Endodermal cell (in vitro differentiated cells): ENCODE measurements at regions not wholly inside any gene's neighbourhood (a gene's known extent, or its start where the extent isn't known, plus 50 kb on each side); places are given as distances from the start of the nearest gene placed in this dataset.

Experiments used
- DNase-seq: peaks from one replicate; pipeline ENCODE4 v3.0.0-alpha.2; 2017
- H3K27ac ChIP-seq: 2 replicates; pipeline ENCODE4 v1.5.1; 2013; ENCODE audit warnings: mild to moderate bottlenecking, low read depth, low read length, moderate library complexity
- H3K27me3 ChIP-seq: 2 replicates; pipeline ENCODE4 v1.6.1; 2013; ENCODE audit warnings: mild to moderate bottlenecking, low read length, moderate library complexity; ENCODE audit not compliant: insufficient read depth, control insufficient read depth, poor library complexity, severe bottlenecking
- H3K36me3 ChIP-seq: 2 replicates; pipeline ENCODE4 v1.7.0; 2013; ENCODE audit warnings: mild to moderate bottlenecking, low read length, moderate library complexity; ENCODE audit not compliant: control insufficient read depth, insufficient read depth
- H3K4me1 ChIP-seq: one replicate; pipeline ENCODE4 v1.7.0; 2013; ENCODE audit warnings: low read length; ENCODE audit not compliant: control insufficient read depth, insufficient read depth
- H3K4me3 ChIP-seq: 2 replicates; pipeline ENCODE4 v1.5.1; 2013; ENCODE audit warnings: mild to moderate bottlenecking, low read length, moderate library complexity
- H3K9ac ChIP-seq: 2 replicates; pipeline ENCODE4 v1.6.1; 2013; ENCODE audit warnings: mild to moderate bottlenecking, low read length, moderate library complexity; ENCODE audit not compliant: poor library complexity, severe bottlenecking; ENCODE audit errors: extremely low read depth
- H3K9me3 ChIP-seq: 2 replicates; pipeline ENCODE4 v1.6.1; 2013; ENCODE audit warnings: mild to moderate bottlenecking, low read length, moderate library complexity; ENCODE audit not compliant: control insufficient read depth
- H3K27ac Mint-ChIP-seq: 2 replicates; pipeline ENCODE4 v1.8.0; 2020; ENCODE audit warnings: mixed read lengths
- H3K27me3 Mint-ChIP-seq: 2 replicates; pipeline ENCODE4 v1.8.0; 2021; ENCODE audit warnings: mild to moderate bottlenecking, mixed read lengths; ENCODE audit not compliant: insufficient read depth
- H3K36me3 Mint-ChIP-seq: 2 replicates; pipeline ENCODE4 v1.8.0; 2020; ENCODE audit warnings: low read depth, mixed read lengths
- H3K4me1 Mint-ChIP-seq: 2 replicates; pipeline ENCODE4 v1.8.0; 2020; ENCODE audit warnings: mixed read lengths
- H3K4me3 Mint-ChIP-seq: 2 replicates; pipeline ENCODE4 v1.8.0; 2020; ENCODE audit warnings: mild to moderate bottlenecking, moderate library complexity, mixed read lengths
- H3K9me3 Mint-ChIP-seq: 2 replicates; pipeline ENCODE4 v1.8.0; 2020; ENCODE audit warnings: mild to moderate bottlenecking, mixed read lengths
- WGBS, 2 experiments: methylation state at CpG; one replicate each; pipeline versions ENCODE4 v1.1.5 to v1.1.7; 2013; ENCODE audit warnings: missing lambda C conversion rate in 2 of 2, mixed read lengths in 1 of 2; ENCODE audit not compliant: insufficient coverage in 1 of 2, insufficient read length in 1 of 2; 5-methylcytosine and 5-hydroxymethylcytosine counted together
- TF ChIP-seq, protein P1 (sequence below): fragments of 200-600 bp; sonication (generic); conservative IDR thresholded peaks from 2 replicates; pipeline ENCODE4 v1.5.0; 2021; ENCODE audit warnings: antibody characterized with exemption, mild to moderate bottlenecking

DNA sequence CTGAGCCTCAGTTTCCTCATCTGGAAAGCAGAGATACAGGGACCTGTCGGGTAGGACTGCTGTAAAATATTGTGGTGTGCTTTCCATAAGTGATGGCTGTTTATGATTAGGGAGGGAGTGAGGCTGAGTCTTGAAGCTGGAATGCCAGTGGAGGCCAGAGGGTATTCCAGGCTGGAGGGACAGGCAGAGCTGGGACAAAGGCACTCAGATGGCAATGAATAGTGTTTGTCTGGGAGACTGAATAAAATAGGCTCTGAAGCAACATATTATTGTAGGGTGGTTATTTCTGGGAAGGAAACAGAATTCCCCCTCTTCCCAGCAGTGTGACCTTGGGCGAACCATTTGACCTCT lies 120.7 kb downstream of the INHBB start:
- Mint-ChIP-seq H3K27me3 (peaks cover 94% of the 10 kb centered on the region), H3K27ac (no peak overlapping the region), H3K36me3 (no peaks in the 10 kb centered on the region), H3K9me3 (peaks cover 3% of the 10 kb centered on the region), H3K4me1 (peaks cover 30% of the 10 kb centered on the region), H3K4me3 (peak overlapping the region; percentile 42)
- 0 to 51% methylated on average over 1 to 2 of the region's 2 CpGs for WGBS, 2 experiments
- Histone ChIP-seq H3K4me1 (peaks cover 18% of the 10 kb centered on the region), H3K27me3 (peaks cover 88% of the 10 kb centered on the region), H3K27ac (no peak overlapping the region), H3K4me3 (no peak overlapping the region), H3K9ac (no peak overlapping the region), H3K36me3 (no peaks in the 10 kb centered on the region), H3K9me3 (peaks cover 2% of the 10 kb centered on the region)
- DNase-seq = no peak
- TF ChIP-seq, protein P1, sequence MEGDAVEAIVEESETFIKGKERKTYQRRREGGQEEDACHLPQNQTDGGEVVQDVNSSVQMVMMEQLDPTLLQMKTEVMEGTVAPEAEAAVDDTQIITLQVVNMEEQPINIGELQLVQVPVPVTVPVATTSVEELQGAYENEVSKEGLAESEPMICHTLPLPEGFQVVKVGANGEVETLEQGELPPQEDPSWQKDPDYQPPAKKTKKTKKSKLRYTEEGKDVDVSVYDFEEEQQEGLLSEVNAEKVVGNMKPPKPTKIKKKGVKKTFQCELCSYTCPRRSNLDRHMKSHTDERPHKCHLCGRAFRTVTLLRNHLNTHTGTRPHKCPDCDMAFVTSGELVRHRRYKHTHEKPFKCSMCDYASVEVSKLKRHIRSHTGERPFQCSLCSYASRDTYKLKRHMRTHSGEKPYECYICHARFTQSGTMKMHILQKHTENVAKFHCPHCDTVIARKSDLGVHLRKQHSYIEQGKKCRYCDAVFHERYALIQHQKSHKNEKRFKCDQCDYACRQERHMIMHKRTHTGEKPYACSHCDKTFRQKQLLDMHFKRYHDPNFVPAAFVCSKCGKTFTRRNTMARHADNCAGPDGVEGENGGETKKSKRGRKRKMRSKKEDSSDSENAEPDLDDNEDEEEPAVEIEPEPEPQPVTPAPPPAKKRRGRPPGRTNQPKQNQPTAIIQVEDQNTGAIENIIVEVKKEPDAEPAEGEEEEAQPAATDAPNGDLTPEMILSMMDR = no peak

DNA sequence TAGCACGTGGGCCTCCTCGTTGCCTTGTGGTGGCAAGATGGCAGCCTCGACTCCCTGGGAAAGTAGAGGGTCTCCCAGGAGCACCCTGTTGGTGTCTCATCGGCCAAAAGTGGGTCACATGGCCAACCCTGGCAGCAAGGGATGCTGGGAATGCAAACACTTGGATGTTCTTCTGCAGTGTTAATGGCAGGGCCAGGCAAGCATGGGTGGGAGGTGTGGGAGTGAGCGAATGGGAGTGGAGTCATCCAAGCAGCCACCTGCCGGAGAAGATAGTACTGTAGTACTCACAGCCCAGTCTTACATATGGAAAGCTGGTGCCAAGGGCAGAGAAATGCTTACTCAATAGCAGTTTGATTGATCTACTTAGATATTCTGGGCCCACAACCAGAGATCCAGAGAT lies 122.2 kb downstream of the INHBB start:
- no peaks in the 10 kb centered on the region for H3K36me3 Mint-ChIP-seq
- H3K27me3 Mint-ChIP-seq = peaks cover 93% of the 10 kb centered on the region

DNA sequence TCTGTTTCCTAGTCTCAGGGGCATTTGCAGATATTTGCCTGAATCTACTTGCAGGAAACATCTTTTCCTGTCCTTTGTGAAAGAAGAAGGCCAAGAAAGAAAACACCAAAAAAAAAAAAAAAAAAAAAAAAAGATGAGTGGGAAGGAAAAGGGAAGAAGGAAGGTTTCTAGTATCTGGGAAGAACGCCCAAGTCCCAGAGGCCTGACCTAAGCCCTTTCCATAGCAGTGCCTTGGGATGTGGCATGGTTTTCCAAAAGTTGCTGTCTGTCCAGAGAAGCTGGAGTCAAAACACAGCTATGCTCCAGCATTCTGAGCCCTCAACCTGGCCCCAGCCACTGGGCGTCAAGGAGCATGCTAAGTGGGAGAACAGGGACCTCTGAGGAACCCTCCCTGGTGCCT lies 123.5 kb downstream of the INHBB start:
- peaks cover 69% of the 10 kb centered on the region for H3K27me3 ChIP-seq
- H3K4me3 ChIP-seq = no peak overlapping the region
- TF ChIP-seq, protein P1 = no peak
- H3K36me3 ChIP-seq = no peaks in the 10 kb centered on the region
- H3K9me3 ChIP-seq = peaks cover 11% of the 10 kb centered on the region
- WGBS, 2 experiments = 91 to 100% methylated on average over 1 to 2 of the region's 2 CpGs
- H3K9ac ChIP-seq = no peak overlapping the region
- Mint-ChIP-seq H3K4me3 (no peak overlapping the region), H3K4me1 (peaks cover 30% of the 10 kb centered on the region), H3K27ac (no peak overlapping the region), H3K27me3 (peaks cover 88% of the 10 kb centered on the region), H3K9me3 (peaks cover 11% of the 10 kb centered on the region), H3K36me3 (no peaks in the 10 kb centered on the region)
- DNase-seq = peak; percentile 19
- H3K27ac ChIP-seq = no peak overlapping the region
- H3K4me1 ChIP-seq = peaks cover 18% of the 10 kb centered on the region

More for the DNA sequence above, 122.2 kb downstream of the INHBB start:
- Histone ChIP-seq H3K36me3 (no peaks in the 10 kb centered on the region), H3K4me3 (no peak overlapping the region), H3K9me3 (peaks cover 11% of the 10 kb centered on the region), H3K9ac (no peak overlapping the region), H3K27me3 (peaks cover 82% of the 10 kb centered on the region), H3K4me1 (peaks cover 18% of the 10 kb centered on the region), H3K27ac (no peak overlapping the region)
- peaks cover 30% of the 10 kb centered on the region for H3K4me1 Mint-ChIP-seq
- TF ChIP-seq, protein P1 = no peak
- H3K9me3 Mint-ChIP-seq = peaks cover 11% of the 10 kb centered on the region
- H3K27ac Mint-ChIP-seq = no peak overlapping the region
- no peak for DNase-seq
- H3K4me3 Mint-ChIP-seq = no peak overlapping the region
- 93 to 100% methylated on average over 5 to 6 of the region's 6 CpGs for WGBS, 2 experiments
